SK-N-MC (cell line): ENCODE measurements at regions not wholly inside any gene's neighbourhood (a gene's known extent, or its start where the extent isn't known, plus 50 kb on each side); places are given as distances from the start of the nearest gene placed in this dataset.
"Not testable (repeated sequence)": the region's sequence is repeated elsewhere in the genome, so short reads cannot be mapped to it uniquely, and the experiment has no call there.

Source experiments
- DNase-seq: peaks from one replicate; pipeline ENCODE4 v3.0.0-alpha.2; 2011; ENCODE audit warnings: low read depth, low spot score
- H3K27ac ChIP-seq: fragments of 200-600 bp; sonication (generic); 2 replicates; pipeline ENCODE4 v1.5.1; 2016; ENCODE audit warnings: mixed run types
- H3K36me3 ChIP-seq: fragments of 200-600 bp; sonication (generic); 2 replicates; pipeline ENCODE4 v1.6.1; 2017; ENCODE audit warnings: antibody characterized with exemption, low read length, mixed read lengths; ENCODE audit not compliant: insufficient read depth
- H3K4me3 ChIP-seq: fragments of 200-600 bp; sonication (generic); 2 replicates; pipeline ENCODE4 v1.5.1; 2016
- H3K9ac ChIP-seq: fragments of 200-600 bp; sonication (generic); 2 replicates; pipeline ENCODE4 v1.8.0; 2017; ENCODE audit warnings: mixed run types, mixed read lengths; ENCODE audit not compliant: insufficient read length
- H3K9me3 ChIP-seq: fragments of 200-600 bp; sonication (generic); 2 replicates; pipeline ENCODE4 v1.6.1; 2017; ENCODE audit warnings: low read depth, mild to moderate bottlenecking, antibody characterized with exemption, low read length, moderate library complexity, mixed read lengths
- EZH2 ChIP-seq: fragments of 200-600 bp; sonication (generic); IDR thresholded peaks from one replicate; pipeline ENCODE4 v1.6.1; 2017; ENCODE audit warnings: antibody characterized with exemption
- FOXP2 ChIP-seq: optimal IDR thresholded peaks from 2 replicates; pipeline ENCODE3; 2011; ENCODE audit warnings: mild to moderate bottlenecking, moderate library complexity; ENCODE audit not compliant: insufficient read depth; ENCODE audit errors: extremely low read length, control extremely low read depth
- POLR2AphosphoS5 ChIP-seq: IDR thresholded peaks from 2 replicates; pipeline ENCODE4 v1.6.1; 2012; ENCODE audit warnings: mild to moderate bottlenecking, low read depth, low read length, borderline replicate concordance

- peak overlapping the region; percentile 74 for H3K9ac ChIP-seq
- H3K9me3 ChIP-seq, result no peaks in the 10 kb centered on the region
- TF ChIP-seq POLR2AphosphoS5 (no peak), FOXP2 (no peak)
- peak overlapping the region; percentile 78 for H3K4me3 ChIP-seq
- peak; percentile 69 for DNase-seq
- peak overlapping the region; percentile 97 for H3K27ac ChIP-seq
- no peaks in the 10 kb centered on the region for H3K36me3 ChIP-seq
Measured at GRCh38 chr4:66564901-66565651, 894.8 kb upstream of the EPHA5 start.

GRCh38 chr4:66562276-66562806 is 892.1 kb upstream of the EPHA5 start:
- H3K27ac ChIP-seq, result no peak overlapping the region
- H3K4me3 ChIP-seq, result no peak overlapping the region
- H3K36me3 ChIP-seq, result no peaks in the 10 kb centered on the region
- H3K9me3 ChIP-seq, result no peaks in the 10 kb centered on the region
- DNase-seq, result no peak
- no peak overlapping the region for H3K9ac ChIP-seq
- TF ChIP-seq POLR2AphosphoS5, result no peak
- TF ChIP-seq FOXP2, result no peak
- TF ChIP-seq EZH2, result no peak

GRCh38 chr4:66561465-66562053 is 891.3 kb upstream of the EPHA5 start:
- H3K27ac ChIP-seq, H3K36me3 ChIP-seq: not testable (repeated sequence)

GRCh38 chr4:66558651-66559050 is 888.4 kb upstream of the EPHA5 start:
- no peak overlapping the region for H3K9ac ChIP-seq
- no peak for DNase-seq
- no peaks in the 10 kb centered on the region for H3K9me3 ChIP-seq
- no peaks in the 10 kb centered on the region for H3K36me3 ChIP-seq
- H3K4me3 ChIP-seq, result peak overlapping the region; percentile 30; the same call in 1 of the 2 replicates
- TF ChIP-seq EZH2, result no peak
- TF ChIP-seq POLR2AphosphoS5, result no peak
- no peak for TF ChIP-seq FOXP2
- peak overlapping the region; percentile 15; the same call in 1 of the 2 replicates for H3K27ac ChIP-seq

More at GRCh38 chr4:66561465-66562053, 891.3 kb upstream of the EPHA5 start:
- DNase-seq, H3K4me3 ChIP-seq, H3K9ac ChIP-seq, H3K9me3 ChIP-seq: not testable (repeated sequence)

- Histone ChIP-seq H3K36me3 (no peaks in the 10 kb centered on the region), H3K9ac (no peak overlapping the region), H3K9me3 (peaks cover 6% of the 10 kb centered on the region; the same call in 1 of the 2 replicates), H3K4me3 (no peak overlapping the region), H3K27ac (no peak overlapping the region)
- no peak for DNase-seq
- no peak for TF ChIP-seq FOXP2
- TF ChIP-seq EZH2, result no peak
- no peak for TF ChIP-seq POLR2AphosphoS5
Measured at GRCh38 chr4:66556651-66557278, 886.5 kb upstream of the EPHA5 start.

- Histone ChIP-seq H3K36me3 (no peaks in the 10 kb centered on the region), H3K9me3 (peaks cover 7% of the 10 kb centered on the region; the same call in 1 of the 2 replicates), H3K4me3 (no peak overlapping the region), H3K9ac (no peak overlapping the region), H3K27ac (no peak overlapping the region)
- TF ChIP-seq POLR2AphosphoS5 (no peak), EZH2 (no peak), FOXP2 (no peak)
- DNase-seq, result no peak
Measured at GRCh38 chr4:66555301-66555700, 885.0 kb upstream of the EPHA5 start.

- Histone ChIP-seq H3K36me3 (no peaks in the 10 kb centered on the region), H3K4me3 (no peak overlapping the region), H3K9me3 (peaks cover 7% of the 10 kb centered on the region; the same call in 1 of the 2 replicates), H3K27ac (no peak overlapping the region), H3K9ac (no peak overlapping the region)
- DNase-seq, result no peak
- TF ChIP-seq EZH2 (no peak), FOXP2 (no peak), POLR2AphosphoS5 (no peak)
Measured at GRCh38 chr4:66554826-66555225, 884.5 kb upstream of the EPHA5 start.

GRCh38 chr4:66545301-66545700 is 875.0 kb upstream of the EPHA5 start:
- not testable (repeated sequence) for H3K9me3 ChIP-seq, H3K9ac ChIP-seq, H3K36me3 ChIP-seq, DNase-seq, H3K4me3 ChIP-seq, H3K27ac ChIP-seq
